KG1 (cell line): ENCODE measurements at regions not wholly inside any gene's neighbourhood (a gene's known extent, or its start where the extent isn't known, plus 50 kb on each side); places are given as distances from the start of the nearest gene placed in this dataset.
"Not testable (repeated sequence)": the region's sequence is repeated elsewhere in the genome, so short reads cannot be mapped to it uniquely, and the experiment has no call there.

Experiments
- DNase-seq: peaks from one replicate; lab custom pipeline; 2025; lab: John Stamatoyannopoulos, UW

- no peak for DNase-seq
Measured at GRCh38 chr4:123674762-123675465, 278.3 kb downstream of the SPRY1 start.

- no peak for DNase-seq
Measured at GRCh38 chr4:123675567-123675966, 279.0 kb downstream of the SPRY1 start.

- no peak for DNase-seq
Measured at GRCh38 chr4:123676071-123676889, 279.7 kb downstream of the SPRY1 start.

GRCh38 chr4:123676890-123677229 lies 280.3 kb downstream of the SPRY1 start:
- DNase-seq: no peak

GRCh38 chr4:123682931-123683330 lies 286.3 kb downstream of the SPRY1 start:
- no peak for DNase-seq

- DNase-seq: not testable (repeated sequence)
Measured at GRCh38 chr4:123684937-123685336, 288.3 kb downstream of the SPRY1 start.

GRCh38 chr4:123695531-123695930 lies 298.9 kb downstream of the SPRY1 start:
- DNase-seq: not testable (repeated sequence)

- no peak for DNase-seq
Measured at GRCh38 chr4:123696687-123697086, 300.1 kb downstream of the SPRY1 start.

GRCh38 chr4:123698556-123698955 lies 302.0 kb downstream of the SPRY1 start:
- no peak for DNase-seq

GRCh38 chr4:123699880-123700771 lies 303.5 kb downstream of the SPRY1 start:
- DNase-seq: no peak

GRCh38 chr4:123701131-123701575 lies 304.6 kb downstream of the SPRY1 start:
- no peak for DNase-seq

GRCh38 chr4:123705419-123705818 lies 308.8 kb downstream of the SPRY1 start:
- DNase-seq: no peak

GRCh38 chr4:123706973-123707372 lies 310.4 kb downstream of the SPRY1 start:
- DNase-seq: no peak

GRCh38 chr4:123708902-123709301 lies 312.3 kb downstream of the SPRY1 start:
- DNase-seq: no peak

GRCh38 chr4:123709336-123709735 lies 312.7 kb downstream of the SPRY1 start:
- DNase-seq: no peak

GRCh38 chr4:123731035-123731434 lies 334.4 kb downstream of the SPRY1 start:
- no peak for DNase-seq

- no peak for DNase-seq
Measured at GRCh38 chr4:123737156-123737555, 340.6 kb downstream of the SPRY1 start.

GRCh38 chr4:123739806-123740205 lies 343.2 kb downstream of the SPRY1 start:
- DNase-seq: no peak

GRCh38 chr4:123740236-123740635 lies 343.6 kb downstream of the SPRY1 start:
- no peak for DNase-seq

- no peak for DNase-seq
Measured at GRCh38 chr4:123741906-123742305, 345.3 kb downstream of the SPRY1 start.

GRCh38 chr4:123743848-123744247 lies 347.3 kb downstream of the SPRY1 start:
- DNase-seq: no peak

- no peak for DNase-seq
Measured at GRCh38 chr4:123744664-123745290, 348.2 kb downstream of the SPRY1 start.
